HepG2 (cell line): ENCODE measurements at regions not wholly inside any gene's neighbourhood (a gene's known extent, or its start where the extent isn't known, plus 50 kb on each side); places are given as distances from the start of the nearest gene placed in this dataset.

ENCODE experiments used
- POLR2A ChIP-seq, 2 experiments: IDR thresholded peaks; 2 replicates each; pipeline ENCODE4 v1.6.1; 2011; ENCODE audit warnings: low read depth in 2 of 2, low read length in 2 of 2, mild to moderate bottlenecking in 1 of 2, moderate library complexity in 1 of 2; ENCODE audit not compliant: insufficient read depth in 1 of 2
- THAP7 ChIP-seq: sonication (generic); formaldehyde crosslinking; IDR thresholded peaks from 2 replicates; pipeline ENCODE4 v1.8.1; 2023; ENCODE audit warnings: mild to moderate bottlenecking, missing genetic modification reagents

GRCh38 chr5:61653807-61654580 is 321.9 kb downstream of the ZSWIM6 start:
- TF ChIP-seq THAP7 (CRISPR knock-in tag) (no peak), POLR2A (IDR thresholded peaks at IDR 0.05; ENCODE audit: insufficient read depth in 1 of 2, low read depth in 2 of 2, low read length in 2 of 2) (no peak)
